OCI-LY3 (cell line): ENCODE measurements at regions not wholly inside any gene's neighbourhood (a gene's known extent, or its start where the extent isn't known, plus 50 kb on each side); places are given as distances from the start of the nearest gene placed in this dataset.

Experiments
- H2AFZ ChIP-seq: fragments of 200-600, 300-600 bp; shearing (Covaris generic); 2 replicates; pipeline ENCODE4 v1.6.0; 2014; ENCODE audit warnings: antibody characterized with exemption, low read depth, low read length
- H3K27ac ChIP-seq: fragments of 200-600, 300-600 bp; sonication (generic); 2 replicates; pipeline ENCODE4 v1.5.1; 2014; ENCODE audit warnings: mild to moderate bottlenecking, low read length, moderate library complexity, mixed read lengths
- H3K27me3 ChIP-seq: fragments of 200-600, 300-600 bp; sonication (generic); 2 replicates; pipeline ENCODE4 v1.6.1; 2014; ENCODE audit warnings: low read depth, low read length, mixed read lengths
- H3K36me3 ChIP-seq: fragments of 200-600, 300-600 bp; sonication (generic); replicated peaks from 2 replicates; pipeline ENCODE3; 2014; ENCODE audit warnings: low read depth, low read length, mixed read lengths
- H3K4me1 ChIP-seq: fragments of 300-600, 200-600 bp; sonication (generic); 2 replicates; pipeline ENCODE4 v1.6.1; 2014; ENCODE audit warnings: low read length, mixed read lengths
- H3K4me2 ChIP-seq: fragments of 200-600, 300-600 bp; sonication (generic); 2 replicates; pipeline ENCODE4 v1.6.1; 2014; ENCODE audit warnings: low read length, mixed read lengths
- H3K4me3 ChIP-seq: fragments of 300-600, 200-600 bp; sonication (generic); 2 replicates; pipeline ENCODE4 v1.5.1; 2014; ENCODE audit warnings: antibody characterized with exemption, mild to moderate bottlenecking, low read length, moderate library complexity
- H3K79me2 ChIP-seq: fragments of 300-600, 200-600 bp; shearing (Covaris generic); 2 replicates; pipeline ENCODE4 v1.6.1; 2014; ENCODE audit warnings: mild to moderate bottlenecking, low read length, mixed read lengths
- H3K9ac ChIP-seq: fragments of 300-600, 200-600 bp; shearing (Covaris generic); 2 replicates; pipeline ENCODE4 v1.6.0; 2014; ENCODE audit warnings: mild to moderate bottlenecking, low read length, moderate library complexity
- H3K9me3 ChIP-seq: fragments of 200-600, 300-600 bp; shearing (Covaris generic); 2 replicates; pipeline ENCODE4 v1.6.1; 2014; ENCODE audit warnings: low read length, mixed read lengths; ENCODE audit not compliant: insufficient read depth
- H4K20me1 ChIP-seq: fragments of 200-600, 300-600 bp; sonication (generic); 2 replicates; pipeline ENCODE4 v1.6.1; 2016; ENCODE audit warnings: low read length, mixed read lengths; ENCODE audit not compliant: insufficient read depth
- CTCF ChIP-seq: fragments of 200-600, 300-600 bp; sonication (generic); IDR thresholded peaks from 2 replicates; pipeline ENCODE4 v1.5.1; 2014; ENCODE audit warnings: antibody characterized with exemption, low read length, low read depth
- EZH2phosphoT487 ChIP-seq: fragments of 200-600 bp; shearing (Covaris generic); IDR thresholded peaks from 2 replicates; pipeline ENCODE4 v1.6.1; 2018; ENCODE audit warnings: antibody characterized with exemption, mixed run types, low read depth

- no peak overlapping the region for H3K4me3 ChIP-seq
- H3K27me3 ChIP-seq: no peaks in the 10 kb centered on the region
- no peaks in the 10 kb centered on the region for H3K9me3 ChIP-seq
- H4K20me1 ChIP-seq: no peaks in the 10 kb centered on the region
- H3K79me2 ChIP-seq: no peaks in the 10 kb centered on the region
- TF ChIP-seq EZH2phosphoT487 (no peak), CTCF (no peak)
- no peak overlapping the region for H3K4me2 ChIP-seq
- H3K36me3 ChIP-seq: no peaks in the 10 kb centered on the region
- H3K27ac ChIP-seq: no peak overlapping the region
- H3K4me1 ChIP-seq: no peaks in the 10 kb centered on the region
- H2AFZ ChIP-seq: no peak overlapping the region
- no peak overlapping the region for H3K9ac ChIP-seq
Observed at GRCh38 chr16:65781855-65782254, 584.6 kb upstream of the CDH5 start.

- Histone ChIP-seq H3K36me3 (no peaks in the 10 kb centered on the region), H3K9ac (no peak overlapping the region), H2AFZ (no peak overlapping the region), H3K9me3 (no peaks in the 10 kb centered on the region), H3K4me3 (no peak overlapping the region), H3K4me2 (no peak overlapping the region), H3K27ac (no peak overlapping the region), H3K4me1 (no peaks in the 10 kb centered on the region), H3K79me2 (no peaks in the 10 kb centered on the region), H4K20me1 (no peaks in the 10 kb centered on the region), H3K27me3 (no peaks in the 10 kb centered on the region)
- no peak for TF ChIP-seq CTCF
- no peak for TF ChIP-seq EZH2phosphoT487
Observed at GRCh38 chr16:65781363-65781762, 585.1 kb upstream of the CDH5 start.

- H3K27me3 ChIP-seq: no peaks in the 10 kb centered on the region; the same call in 1 of the 2 replicates
- no peak overlapping the region for H3K4me2 ChIP-seq
- no peak overlapping the region for H3K4me3 ChIP-seq
- no peak overlapping the region for H3K27ac ChIP-seq
- H3K36me3 ChIP-seq: no peaks in the 10 kb centered on the region
- H2AFZ ChIP-seq: no peak overlapping the region
- H3K79me2 ChIP-seq: no peaks in the 10 kb centered on the region
- H4K20me1 ChIP-seq: no peaks in the 10 kb centered on the region
- H3K9me3 ChIP-seq: no peaks in the 10 kb centered on the region
- no peaks in the 10 kb centered on the region for H3K4me1 ChIP-seq
- TF ChIP-seq CTCF (no peak), EZH2phosphoT487 (no peak)
- H3K9ac ChIP-seq: no peak overlapping the region
Observed at GRCh38 chr16:65779201-65779600, 587.3 kb upstream of the CDH5 start.

GRCh38 chr16:65776639-65777183 is 589.8 kb upstream of the CDH5 start:
- Histone ChIP-seq H3K9ac (no peak overlapping the region), H3K9me3 (no peaks in the 10 kb centered on the region), H2AFZ (no peak overlapping the region), H3K4me2 (no peak overlapping the region), H3K27me3 (no peaks in the 10 kb centered on the region; the same call in 1 of the 2 replicates), H3K4me3 (no peak overlapping the region), H3K36me3 (no peaks in the 10 kb centered on the region), H3K27ac (no peak overlapping the region), H3K4me1 (no peaks in the 10 kb centered on the region), H3K79me2 (no peaks in the 10 kb centered on the region), H4K20me1 (no peaks in the 10 kb centered on the region)
- no peak for TF ChIP-seq EZH2phosphoT487
- no peak for TF ChIP-seq CTCF
